Activated T-cell treated with anti-CD3 and anti-CD28 coated beads for 24 hours (primary cell): ENCODE measurements at regions not wholly inside any gene's neighbourhood (a gene's known extent, or its start where the extent isn't known, plus 50 kb on each side); places are given as distances from the start of the nearest gene placed in this dataset.
"Not testable (repeated sequence)": the region's sequence is repeated elsewhere in the genome, so short reads cannot be mapped to it uniquely, and the experiment has no call there.

Experiments
- DNase-seq: peaks from one replicate; pipeline ENCODE4 v3.0.0-alpha.2; 2020; ENCODE audit warnings: low read depth

DNA sequence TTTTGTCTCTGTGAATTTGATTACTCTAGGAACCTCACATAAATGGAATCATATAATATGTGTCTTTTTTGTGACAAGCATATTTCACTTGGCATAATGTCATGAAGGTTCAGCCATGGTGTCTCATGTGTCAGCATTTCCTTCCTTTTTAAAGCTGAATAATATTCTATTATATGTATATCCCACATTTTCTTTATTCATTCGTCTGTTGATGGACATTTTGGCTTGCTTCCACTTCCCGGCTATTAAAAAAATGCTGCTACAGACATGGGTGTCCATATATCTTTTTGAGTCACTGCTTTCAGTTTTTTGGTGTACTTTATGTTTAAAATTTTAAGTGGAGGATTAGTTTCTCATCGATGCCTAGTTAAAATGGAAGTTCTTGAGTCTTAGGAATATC, 59.8 kb upstream of the C5orf63 start:
- DNase-seq: no peak

- DNase-seq: no peak
These were observed 63.6 kb upstream of the C5orf63 start for GRCh38 chr5:127136908-127137307.

DNA sequence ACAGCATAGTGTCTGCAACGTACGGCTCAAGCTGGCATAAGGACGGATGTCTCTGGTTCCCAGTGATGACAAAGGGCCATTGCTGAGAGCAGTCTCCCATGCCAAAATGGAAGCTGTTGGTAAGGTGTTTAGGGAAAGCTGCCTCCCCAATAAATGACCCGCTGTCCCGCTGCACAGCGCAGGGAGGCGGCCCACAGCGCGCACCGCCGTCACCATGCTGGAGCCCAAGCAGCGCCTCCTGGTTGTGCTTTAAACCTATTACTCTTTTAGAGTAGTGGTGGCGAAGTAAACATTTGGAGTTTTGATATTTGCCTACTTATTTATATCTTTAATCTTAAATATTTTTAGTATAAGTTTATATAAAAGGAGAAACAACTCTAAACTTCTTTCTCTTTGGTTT, 70.4 kb upstream of the C5orf63 start:
- no peak for DNase-seq

- no peak for DNase-seq
These were observed 79.7 kb upstream of the C5orf63 start for GRCh38 chr5:127153031-127153430.

DNA sequence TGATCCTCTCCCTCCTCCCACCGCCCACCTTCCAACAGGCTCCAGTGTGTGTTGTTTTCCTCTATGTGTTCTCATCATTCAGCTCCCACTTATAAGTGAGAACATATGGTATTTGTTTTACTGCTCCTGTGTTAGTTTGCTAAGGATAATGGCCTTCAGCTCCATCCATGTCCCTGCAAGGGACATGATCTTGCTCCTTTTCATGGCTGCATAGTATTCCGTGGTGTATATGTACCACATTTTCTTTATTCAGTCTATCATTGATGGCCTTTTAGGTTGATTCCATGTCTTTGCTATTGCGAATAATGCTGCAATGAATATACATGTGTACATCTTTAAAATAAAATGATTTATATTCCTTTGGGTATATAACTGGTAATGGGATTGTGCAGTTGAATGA, 80.2 kb upstream of the C5orf63 start:
- DNase-seq: no peak

DNA sequence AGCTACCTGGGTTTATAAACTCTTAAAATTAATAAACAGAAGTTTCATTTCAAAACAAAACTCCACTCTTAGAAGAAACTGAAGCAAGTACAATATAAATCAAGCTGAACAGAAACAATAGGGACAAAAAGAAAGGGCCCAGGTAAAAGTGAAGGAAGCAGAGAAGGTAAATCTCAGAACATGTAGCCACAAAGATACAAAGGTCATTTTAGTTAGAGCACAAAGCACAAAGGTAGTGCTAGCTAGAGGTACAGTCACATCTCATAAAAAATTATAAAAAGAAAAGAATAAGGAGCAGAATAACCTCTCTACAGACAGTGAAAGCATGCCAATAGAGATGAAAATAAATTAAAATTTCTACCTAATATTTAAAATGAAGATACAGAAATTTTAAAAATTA, 90.4 kb upstream of the C5orf63 start:
- DNase-seq: no peak

DNA sequence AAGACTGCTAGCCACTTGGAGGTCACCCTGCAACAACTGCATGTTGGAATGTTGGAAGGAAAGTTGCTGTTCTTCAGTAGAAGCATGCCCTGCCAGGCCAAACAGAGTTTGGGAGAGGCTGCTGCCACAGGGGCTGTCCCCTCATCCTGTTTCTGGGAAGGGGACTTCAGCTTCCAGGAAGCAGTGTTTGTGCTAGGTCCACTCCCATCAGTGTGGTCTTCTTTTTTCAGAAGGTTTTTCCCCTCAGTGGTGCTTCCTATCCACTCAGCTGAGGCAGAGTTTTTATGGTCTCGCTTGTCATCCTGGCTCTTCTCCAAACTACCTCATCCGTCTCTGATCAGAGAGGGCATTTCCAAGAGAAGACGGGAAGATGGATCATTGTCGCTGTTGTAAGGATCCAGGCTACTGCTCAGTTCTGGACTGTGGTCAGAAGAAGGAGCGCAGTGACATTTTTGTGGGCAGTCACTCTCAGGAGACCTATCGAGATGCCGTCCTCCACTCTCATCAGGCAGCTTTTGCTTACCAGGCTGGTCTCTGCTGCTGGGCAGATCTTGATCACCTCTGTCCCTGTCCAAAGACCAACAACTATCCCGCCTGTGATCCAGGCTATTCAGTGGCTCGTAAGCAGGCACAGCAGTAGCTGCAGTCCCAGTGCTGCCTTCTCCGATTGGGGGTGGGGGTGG, 97.8 kb upstream of the C5orf63 start:
- no peak for DNase-seq

DNA sequence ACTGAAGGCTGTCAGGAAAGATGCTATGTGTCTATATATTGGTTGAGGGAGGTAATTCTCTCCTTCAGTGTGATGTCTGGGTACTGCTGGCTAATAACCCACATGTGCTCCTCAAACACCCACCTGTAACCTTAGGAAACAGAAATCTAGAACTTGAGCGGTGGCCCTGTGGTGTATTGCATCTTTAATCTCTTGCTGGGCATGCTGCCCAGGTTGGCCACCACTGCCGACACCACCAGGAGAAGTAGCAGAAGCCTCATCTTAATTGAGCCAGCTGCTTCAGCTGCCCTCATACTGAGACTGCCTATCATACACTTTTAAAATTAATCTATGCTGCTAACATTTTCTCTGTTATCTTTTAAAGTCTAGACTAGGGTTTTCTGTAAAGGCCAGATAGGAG, 103.5 kb upstream of the C5orf63 start:
- DNase-seq: no peak

GRCh38 chr5:127182631-127183030, 108.0 kb upstream of the MEGF10 start:
- DNase-seq: not testable (repeated sequence)

GRCh38 chr5:127183332-127183731, 107.3 kb upstream of the MEGF10 start:
- no peak for DNase-seq

- DNase-seq: no peak
These were observed 105.7 kb upstream of the MEGF10 start for GRCh38 chr5:127184851-127185250.

- DNase-seq: no peak
These were observed 103.9 kb upstream of the MEGF10 start for GRCh38 chr5:127186657-127187056.

DNA sequence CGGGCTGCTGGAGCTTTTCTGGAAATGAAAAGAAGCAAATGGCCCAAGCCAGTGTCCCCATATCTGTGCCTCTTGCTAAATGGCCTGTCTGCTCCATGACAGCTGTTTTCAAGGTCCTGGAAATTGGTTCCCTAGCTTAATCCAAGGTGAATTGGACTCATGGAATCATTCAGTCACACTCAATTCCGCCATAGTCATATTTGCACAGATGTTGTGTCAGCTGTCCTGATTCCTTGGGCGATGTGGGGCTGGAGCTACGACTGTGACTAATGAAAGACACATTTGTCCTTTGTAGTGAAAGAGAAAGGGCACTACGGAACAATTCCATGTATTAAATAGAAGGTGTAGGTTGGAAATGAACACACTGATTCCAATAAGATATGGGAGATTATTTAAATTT, 102.9 kb upstream of the MEGF10 start:
- DNase-seq: no peak

- no peak for DNase-seq
These were observed 98.4 kb upstream of the MEGF10 start for GRCh38 chr5:127192150-127192549.

GRCh38 chr5:127192836-127193338, 97.7 kb upstream of the MEGF10 start:
- no peak for DNase-seq

DNA sequence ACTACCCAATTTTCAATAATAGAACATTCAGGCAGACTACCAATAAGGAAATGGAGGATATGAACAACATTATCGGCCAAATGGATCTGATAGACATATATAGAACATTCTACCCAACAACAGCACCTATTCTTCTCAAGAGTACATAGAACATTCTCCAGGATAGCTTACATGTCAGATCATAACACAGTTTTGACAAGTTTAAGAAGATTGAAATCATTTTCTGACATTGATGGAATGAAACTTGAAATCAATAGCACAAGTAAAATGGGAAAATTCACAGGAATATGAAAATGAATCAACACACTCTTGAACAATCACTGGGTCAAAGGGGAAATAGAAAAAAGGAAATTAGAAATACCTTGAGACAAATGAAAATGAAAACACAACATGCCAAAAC, 94.6 kb upstream of the MEGF10 start:
- no peak for DNase-seq

- not testable (repeated sequence) for DNase-seq
These were observed 93.0 kb upstream of the MEGF10 start for GRCh38 chr5:127197402-127198167.

DNA sequence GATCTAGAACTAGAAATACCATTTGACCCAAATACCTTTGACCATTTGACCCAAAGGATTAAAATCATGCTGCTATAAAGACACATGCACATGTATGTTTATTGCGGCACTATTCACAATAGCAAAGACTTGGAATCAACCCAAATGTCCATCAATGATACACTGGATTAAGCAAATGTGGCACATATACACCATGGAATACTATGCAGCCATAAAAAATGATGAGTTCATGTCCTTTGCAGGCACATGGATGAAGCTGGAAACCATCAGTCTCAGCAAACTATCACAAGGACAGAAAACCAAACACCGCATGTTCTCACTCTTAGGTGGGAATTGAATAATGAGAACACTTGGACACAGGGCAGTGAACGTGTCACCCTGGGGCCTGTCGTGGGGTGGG, 87.9 kb upstream of the MEGF10 start:
- not testable (repeated sequence) for DNase-seq

GRCh38 chr5:127203818-127204217, 86.8 kb upstream of the MEGF10 start:
- DNase-seq: no peak

- DNase-seq: no peak
These were observed 85.4 kb upstream of the MEGF10 start for GRCh38 chr5:127205147-127205546.

GRCh38 chr5:127206320-127207113, 84.1 kb upstream of the MEGF10 start:
- DNase-seq: no peak

DNA sequence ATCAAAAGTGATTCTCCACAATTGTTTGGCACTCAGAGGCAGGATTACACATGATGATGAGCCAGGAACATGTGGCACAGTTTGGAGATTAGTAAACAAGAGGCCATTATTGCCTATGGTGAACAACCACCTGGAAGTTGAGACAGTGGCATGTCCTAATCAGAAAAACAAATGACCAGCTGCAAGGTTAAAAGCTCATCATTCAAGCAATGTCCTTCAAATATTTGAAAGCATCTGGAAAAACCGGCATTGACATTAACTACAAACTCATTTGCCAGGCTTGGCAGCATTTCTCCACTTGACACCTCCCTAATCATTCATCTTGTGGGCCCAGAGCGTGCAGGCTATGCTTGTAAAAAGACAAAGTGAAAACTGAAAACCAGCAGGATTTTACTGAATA, 80.6 kb upstream of the MEGF10 start:
- no peak for DNase-seq

GRCh38 chr5:127213231-127213630, 77.4 kb upstream of the MEGF10 start:
- DNase-seq: no peak
